Tibial nerve (tissue), 4 donors: ENCODE measurements at regions not wholly inside any gene's neighbourhood (a gene's known extent, or its start where the extent isn't known, plus 50 kb on each side); places are given as distances from the start of the nearest gene placed in this dataset.

Source experiments
- DNase-seq, 2 donors: peaks; one replicate each; pipeline ENCODE4 v3.0.0-alpha.2; 2019; ENCODE audit warnings: low spot score in 2 of 2
- H3K27ac ChIP-seq, 4 donors: fragments of 200-600 bp; sonication (generic) in 3 of 4; one replicate each; pipeline ENCODE4 v1.5.1; 2017 to 2019; ENCODE audit warnings: mild to moderate bottlenecking in 1 of 4
- H3K27me3 ChIP-seq, 2 donors: fragments of 200-600 bp; sonication (generic) in 1 of 2; one replicate each; pipeline versions ENCODE4 v1.5.1 to v1.6.0; 2017 to 2019
- H3K36me3 ChIP-seq, 3 donors: fragments of 200-600 bp; sonication (generic); one replicate each; pipeline ENCODE4 v1.5.1; 2018 to 2019
- H3K4me1 ChIP-seq, 4 donors: fragments of 200-600 bp; sonication (generic) in 3 of 4; one replicate each; pipeline ENCODE4 v1.5.1; 2017 to 2019
- H3K4me3 ChIP-seq, 4 donors: fragments of 200-600 bp; sonication (generic) in 3 of 4; one replicate each; pipeline ENCODE4 v1.5.1; 2017 to 2019; ENCODE audit warnings: mild to moderate bottlenecking in 1 of 4, moderate library complexity in 1 of 4
- H3K9me3 ChIP-seq, 4 donors: fragments of 200-600 bp; sonication (generic) in 3 of 4; one replicate each; pipeline ENCODE4 v1.5.1; 2017 to 2019
- CTCF ChIP-seq, 5 experiments: fragments of 200-600 bp in 3 of 5; fragments of 450-650 bp in 2 of 5; sonication (generic) in 3 of 5; IDR thresholded peaks; one replicate each; pipeline ENCODE4 v1.5.1; 2016 to 2019; ENCODE audit warnings: antibody characterized with exemption in 5 of 5, mild to moderate bottlenecking in 3 of 5, moderate library complexity in 2 of 5
- EP300 ChIP-seq, 2 donors: sonication (generic); formaldehyde crosslinking; IDR thresholded peaks; one replicate each; pipeline ENCODE4 v1.6.1; 2017; ENCODE audit warnings: antibody characterized with exemption in 2 of 2, mild to moderate bottlenecking in 1 of 2
- POLR2A ChIP-seq, 2 donors: fragments of 450-650 bp; IDR thresholded peaks; one replicate each; pipeline ENCODE4 v1.6.1; 2017; ENCODE audit warnings: antibody characterized with exemption in 2 of 2, mild to moderate bottlenecking in 2 of 2, moderate library complexity in 2 of 2
- WGBS, 2 donors: methylation state at CpG; one replicate each; pipeline ENCODE4 v1.1.5; 2018; 5-methylcytosine and 5-hydroxymethylcytosine counted together

GRCh38 chr2:103132536-103133217 is 370.8 kb downstream of the TMEM182 start:
- H3K27me3 ChIP-seq, result no peaks in the 10 kb centered on the region
- no peak for DNase-seq
- no peak overlapping the region for H3K4me3 ChIP-seq
- no peaks in the 10 kb centered on the region for H3K4me1 ChIP-seq
- H3K27ac ChIP-seq, result no peak overlapping the region
- WGBS, 2 donors, result 46 to 48% methylated on average over 2 of the region's 2 CpGs
- no peaks in the 10 kb centered on the region for H3K36me3 ChIP-seq
- no peaks in the 10 kb centered on the region for H3K9me3 ChIP-seq
- no peak for TF ChIP-seq CTCF (IDR thresholded peaks at IDR 0.05)
- no peak for TF ChIP-seq EP300 (IDR thresholded peaks at IDR 0.05)
- no peak for TF ChIP-seq POLR2A (IDR thresholded peaks at IDR 0.05)

- Histone ChIP-seq H3K4me3 (no peak overlapping the region), H3K4me1 (no peaks in the 10 kb centered on the region), H3K27me3 (no peaks in the 10 kb centered on the region), H3K9me3 (no peaks in the 10 kb centered on the region), H3K36me3 (no peaks in the 10 kb centered on the region), H3K27ac (no peak overlapping the region)
- WGBS, 2 donors, result 77 to 80% methylated on average over 6 of the region's 6 CpGs
- no peak for DNase-seq
- no peak for TF ChIP-seq CTCF (IDR thresholded peaks at IDR 0.05)
- TF ChIP-seq POLR2A (IDR thresholded peaks at IDR 0.05), result no peak
- TF ChIP-seq EP300 (IDR thresholded peaks at IDR 0.05), result no peak
Measured at GRCh38 chr2:103135679-103136078, 373.8 kb downstream of the TMEM182 start.

GRCh38 chr2:103138123-103138901 is 376.5 kb downstream of the TMEM182 start:
- TF ChIP-seq POLR2A (IDR thresholded peaks at IDR 0.05) (no peak), EP300 (IDR thresholded peaks at IDR 0.05) (no peak), CTCF (IDR thresholded peaks at IDR 0.05) (no peak)
- 76 to 86% methylated on average over 5 of the region's 5 CpGs for WGBS, 2 donors
- H3K4me1 ChIP-seq, result no peaks in the 10 kb centered on the region
- DNase-seq, result no peak
- no peak overlapping the region for H3K4me3 ChIP-seq
- no peaks in the 10 kb centered on the region for H3K9me3 ChIP-seq
- H3K27me3 ChIP-seq, result no peaks in the 10 kb centered on the region
- no peaks in the 10 kb centered on the region for H3K36me3 ChIP-seq
- H3K27ac ChIP-seq, result no peak overlapping the region

GRCh38 chr2:103139628-103140268 is 377.9 kb downstream of the TMEM182 start:
- 44 to 53% methylated on average over 7 of the region's 7 CpGs for WGBS, 2 donors
- no peaks in the 10 kb centered on the region for H3K27me3 ChIP-seq
- no peaks in the 10 kb centered on the region for H3K9me3 ChIP-seq
- H3K36me3 ChIP-seq, result no peaks in the 10 kb centered on the region
- no peaks in the 10 kb centered on the region for H3K4me1 ChIP-seq
- H3K4me3 ChIP-seq, result no peak overlapping the region
- DNase-seq, result no peak
- no peak overlapping the region for H3K27ac ChIP-seq
- no peak for TF ChIP-seq EP300 (IDR thresholded peaks at IDR 0.05)
- no peak for TF ChIP-seq CTCF (IDR thresholded peaks at IDR 0.05)
- no peak for TF ChIP-seq POLR2A (IDR thresholded peaks at IDR 0.05)

GRCh38 chr2:103144837-103145236 is 383.0 kb downstream of the TMEM182 start:
- TF ChIP-seq POLR2A (IDR thresholded peaks at IDR 0.05) (no peak), EP300 (IDR thresholded peaks at IDR 0.05) (no peak), CTCF (IDR thresholded peaks at IDR 0.05) (no peak)
- Histone ChIP-seq H3K4me1 (no peaks in the 10 kb centered on the region), H3K4me3 (no peak overlapping the region), H3K27me3 (no peaks in the 10 kb centered on the region), H3K9me3 (no peaks in the 10 kb centered on the region), H3K27ac (no peak overlapping the region), H3K36me3 (no peaks in the 10 kb centered on the region)
- 0% methylated on average over 1 of the region's 1 CpG for WGBS, 2 donors
- DNase-seq, result no peak
